Fibroblast of skin of abdomen (primary cell): ENCODE measurements at regions not wholly inside any gene's neighbourhood (a gene's known extent, or its start where the extent isn't known, plus 50 kb on each side); places are given as distances from the start of the nearest gene placed in this dataset.

Experiments used
- DNase-seq: peaks from one replicate; pipeline ENCODE4 v3.0.0-alpha.2; 2013

- DNase-seq, result no peak
These were observed 171.8 kb upstream of the MVB12B start for GRCh38 chr9:126154869-126155268.

DNA sequence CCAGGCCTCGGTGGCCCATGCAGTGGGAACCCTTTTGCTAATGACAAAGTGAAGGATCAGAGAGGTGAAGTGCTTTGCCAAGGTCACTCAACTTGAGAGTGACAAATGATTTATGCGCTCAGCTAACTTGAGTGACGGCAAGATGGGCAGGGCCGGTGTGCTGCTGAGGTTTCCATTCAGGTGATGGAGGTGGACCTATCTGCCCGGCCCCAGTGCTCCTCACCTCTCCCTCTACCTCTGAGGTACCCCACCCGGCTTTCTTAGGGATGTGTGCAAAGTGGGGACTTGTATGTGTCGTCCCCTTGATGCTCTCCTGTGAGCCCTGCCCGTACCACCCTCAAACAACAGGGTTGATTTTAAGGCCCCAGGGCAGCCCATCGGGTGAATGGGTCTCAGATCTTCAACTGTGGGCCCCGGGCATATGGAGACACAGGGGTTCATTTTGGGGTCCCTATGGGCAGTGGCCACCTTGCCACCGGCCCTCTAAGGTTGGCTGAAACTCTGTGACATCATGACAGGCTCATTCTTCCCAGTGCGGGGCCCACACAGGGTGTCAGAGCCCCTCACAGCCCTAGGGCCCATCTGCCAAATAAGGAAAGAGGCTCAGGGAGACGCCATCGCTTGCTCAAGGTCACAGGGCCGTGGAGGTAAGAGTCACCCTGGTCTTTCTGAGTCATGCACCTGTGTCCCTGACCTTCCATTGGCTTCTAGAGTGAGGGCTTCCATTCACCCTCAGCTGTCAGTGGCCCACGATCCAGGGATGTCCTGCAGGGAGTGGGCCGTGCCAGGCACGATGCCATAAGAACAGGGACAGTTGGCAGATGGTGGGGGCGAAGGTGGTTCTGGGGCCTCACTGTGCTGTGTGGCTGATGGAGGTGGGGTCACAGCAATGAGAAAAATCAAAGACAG lies 170.6 kb upstream of the MVB12B start:
- DNase-seq, result no peak

DNA sequence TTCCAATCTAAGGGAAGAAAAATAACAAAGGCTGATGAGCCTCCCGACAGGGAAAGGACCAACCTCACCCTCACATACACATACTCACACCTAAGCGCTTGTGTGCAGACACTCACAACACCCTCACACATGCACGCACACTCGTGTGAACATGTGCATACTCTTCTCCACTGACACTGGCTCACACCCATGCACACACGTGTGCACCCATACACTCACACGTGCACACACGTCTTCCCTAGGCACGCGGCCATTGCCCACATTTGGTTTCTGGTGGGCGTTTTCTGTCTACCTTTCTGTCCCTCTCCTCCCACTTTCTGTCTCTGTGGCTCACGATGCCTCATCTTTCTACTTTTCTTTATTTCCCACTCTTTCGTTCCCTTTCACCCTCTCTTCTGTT lies 169.7 kb upstream of the MVB12B start:
- no peak for DNase-seq

GRCh38 chr9:126157423-126157822 lies 169.2 kb upstream of the MVB12B start:
- DNase-seq, result no peak

DNA sequence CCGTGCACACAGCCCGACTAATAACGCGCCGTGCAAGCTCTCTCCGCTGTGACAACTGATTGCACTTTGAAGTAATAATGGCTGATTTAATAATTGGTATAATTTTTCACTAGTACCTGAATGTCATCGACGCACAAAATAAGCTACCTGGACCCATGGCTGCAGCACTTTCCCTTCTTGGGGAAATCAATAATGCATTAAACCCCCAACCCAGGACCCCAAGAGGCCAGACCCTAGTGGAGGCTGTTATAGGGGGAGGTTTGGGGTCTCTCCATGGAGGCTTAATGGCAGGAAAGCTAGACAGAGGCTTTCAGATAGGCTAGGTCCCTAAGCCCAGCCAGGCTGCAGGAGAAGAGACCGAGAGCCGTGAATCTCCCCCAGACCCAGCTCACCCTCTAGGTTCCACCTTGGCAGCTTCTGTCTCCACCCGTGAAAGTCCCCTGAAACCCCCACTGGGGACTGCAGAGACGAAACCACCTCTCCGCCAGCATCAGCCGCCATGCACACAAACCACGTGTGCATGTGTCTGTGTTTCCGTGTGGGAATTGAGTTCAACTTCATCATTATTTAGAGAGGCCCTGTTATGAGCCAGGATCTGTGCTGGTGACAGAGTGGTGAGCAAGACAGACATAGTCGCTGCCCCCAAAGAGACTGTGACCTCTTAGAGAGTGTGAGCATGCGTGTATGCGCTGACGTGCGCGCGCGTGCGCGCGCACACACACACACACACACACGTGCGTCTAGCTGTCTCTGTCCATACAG lies 168.6 kb upstream of the MVB12B start:
- no peak for DNase-seq

DNA sequence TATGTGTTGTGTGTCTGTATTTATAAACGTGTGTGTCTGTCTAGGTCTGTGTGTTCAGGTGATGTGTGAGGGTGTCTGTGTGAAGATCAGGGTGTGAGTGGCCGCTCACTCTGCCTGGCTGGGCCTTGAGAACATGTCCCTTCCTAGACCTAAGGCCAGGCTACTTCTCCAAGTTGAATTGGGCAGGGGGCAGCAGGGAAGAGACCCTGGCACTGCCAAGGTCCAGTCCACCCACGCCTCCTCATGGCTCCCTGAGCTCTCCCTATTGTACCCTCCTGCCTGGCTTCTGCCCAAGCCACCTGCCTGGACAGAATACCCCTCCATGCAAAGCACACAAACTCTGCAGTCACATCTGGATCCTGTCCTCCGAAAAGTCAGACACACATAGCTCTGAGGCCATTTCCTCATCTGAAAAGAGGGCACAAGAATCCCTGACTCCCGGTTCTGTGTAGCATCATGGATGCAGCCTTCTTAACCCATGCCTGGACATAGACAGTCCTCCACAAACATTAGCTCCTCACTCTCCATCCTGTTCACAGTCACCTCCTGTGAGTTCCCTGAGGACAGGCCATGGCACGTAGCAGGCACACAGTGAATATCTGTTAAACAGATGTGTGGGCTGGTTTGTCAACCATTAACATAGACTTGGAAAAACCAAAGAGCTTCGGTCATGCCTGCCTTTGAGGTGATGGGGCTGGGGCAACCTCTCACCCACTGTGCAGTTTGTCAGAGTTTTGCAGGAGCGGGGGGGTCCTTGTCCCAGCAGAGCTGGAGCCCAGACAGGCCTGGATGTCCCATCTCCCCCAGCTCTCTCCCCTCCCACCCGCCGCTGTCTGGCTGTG lies 167.8 kb upstream of the MVB12B start:
- DNase-seq, result no peak

DNA sequence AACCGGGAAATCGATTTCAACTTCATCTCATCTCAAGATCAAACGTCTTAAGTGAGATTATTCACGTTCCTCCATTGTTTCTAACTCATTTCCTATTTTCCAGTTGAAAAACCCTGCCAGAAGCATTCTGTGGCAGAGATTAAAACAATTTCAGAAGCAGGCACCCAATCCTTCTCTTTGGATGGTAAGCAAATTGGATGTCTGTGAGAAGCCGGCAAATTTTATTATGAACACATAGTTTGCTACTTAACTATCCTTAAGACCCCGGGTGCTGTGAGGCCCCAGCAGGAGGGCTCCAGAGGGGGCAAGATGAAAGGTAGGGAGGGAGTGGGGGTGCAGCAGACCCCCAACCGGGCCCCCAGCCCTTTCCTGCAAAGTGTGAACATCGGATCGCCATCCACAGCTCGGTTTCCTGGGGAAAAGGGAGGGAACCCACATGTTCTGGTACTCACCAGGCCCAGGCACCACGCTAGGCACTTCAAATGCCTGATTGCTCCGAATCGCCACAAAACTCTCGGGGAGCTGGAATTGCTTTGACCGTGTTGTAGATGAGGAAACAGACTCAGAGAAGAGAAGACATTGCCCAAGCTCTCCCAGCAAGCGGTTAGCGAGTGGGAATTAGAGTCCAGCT lies 167.1 kb upstream of the MVB12B start:
- no peak for DNase-seq

DNA sequence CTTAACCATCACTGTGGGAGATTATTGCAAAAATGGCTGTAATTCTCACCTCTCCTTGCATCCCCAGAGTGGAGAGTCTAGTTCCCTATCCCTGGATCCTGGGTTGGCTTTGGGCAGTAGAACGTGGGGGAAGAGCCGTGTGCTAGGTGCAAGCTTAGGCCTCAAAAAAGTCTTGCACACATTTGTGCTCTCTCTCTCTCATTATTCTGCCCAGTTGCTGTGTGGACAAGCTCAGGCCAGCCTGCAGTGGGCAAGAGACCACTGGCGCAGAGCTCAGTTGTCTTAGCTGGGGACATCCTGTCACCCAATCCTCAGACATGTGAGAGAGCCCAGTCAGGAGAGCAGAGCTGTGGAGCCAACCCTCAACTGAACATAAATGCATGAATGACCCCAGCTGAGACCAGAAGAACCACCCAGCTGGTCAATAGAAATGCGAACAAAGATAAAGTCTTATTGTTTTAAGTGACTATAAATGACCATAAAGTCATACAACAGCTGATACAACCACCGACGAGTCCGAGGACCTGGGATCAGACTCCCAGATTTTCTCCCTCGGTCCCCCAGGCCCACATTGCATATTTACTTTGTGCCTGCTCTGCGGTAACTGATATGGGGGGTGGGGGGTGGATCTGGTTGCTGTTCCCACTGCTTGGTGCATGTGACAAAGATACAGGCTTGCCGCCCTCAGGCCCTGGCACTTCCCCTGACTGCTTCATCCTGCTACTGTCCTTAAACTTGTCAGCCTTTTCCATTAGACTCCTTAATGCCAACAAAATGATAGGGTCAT lies 166.4 kb upstream of the MVB12B start:
- DNase-seq, result no peak

DNA sequence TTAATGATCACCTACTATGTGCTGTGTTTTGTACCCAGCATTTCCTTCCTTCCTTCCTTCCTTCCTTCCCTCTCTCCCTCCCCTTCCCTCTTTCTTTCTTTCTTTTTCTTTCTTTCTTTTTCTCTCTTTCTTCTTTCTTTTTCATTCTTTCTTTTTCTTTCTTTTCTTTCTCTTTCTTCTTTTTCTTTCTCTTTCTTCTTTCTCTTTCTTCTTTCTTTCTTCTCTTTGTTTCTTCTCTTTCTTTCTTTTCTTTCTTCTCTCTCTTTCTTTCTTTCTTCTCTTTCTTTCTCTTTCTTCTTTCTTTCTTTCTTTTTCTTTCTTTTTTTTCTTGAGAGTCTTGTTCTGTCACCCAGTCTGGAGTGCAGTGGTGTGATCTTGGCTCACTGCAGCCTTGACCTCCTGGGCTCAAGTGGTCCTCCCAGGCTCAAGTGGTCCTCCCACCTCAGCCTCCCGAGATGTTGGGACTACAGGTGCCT lies 165.7 kb upstream of the MVB12B start:
- DNase-seq, result no peak

- no peak for DNase-seq
These were observed 163.8 kb upstream of the MVB12B start for GRCh38 chr9:126162611-126163381.

- DNase-seq, result no peak
These were observed 161.7 kb upstream of the MVB12B start for GRCh38 chr9:126164796-126165525.

- no peak for DNase-seq
These were observed 160.9 kb upstream of the MVB12B start for GRCh38 chr9:126165755-126166154.

GRCh38 chr9:126166291-126166690 lies 160.3 kb upstream of the MVB12B start:
- DNase-seq, result no peak

DNA sequence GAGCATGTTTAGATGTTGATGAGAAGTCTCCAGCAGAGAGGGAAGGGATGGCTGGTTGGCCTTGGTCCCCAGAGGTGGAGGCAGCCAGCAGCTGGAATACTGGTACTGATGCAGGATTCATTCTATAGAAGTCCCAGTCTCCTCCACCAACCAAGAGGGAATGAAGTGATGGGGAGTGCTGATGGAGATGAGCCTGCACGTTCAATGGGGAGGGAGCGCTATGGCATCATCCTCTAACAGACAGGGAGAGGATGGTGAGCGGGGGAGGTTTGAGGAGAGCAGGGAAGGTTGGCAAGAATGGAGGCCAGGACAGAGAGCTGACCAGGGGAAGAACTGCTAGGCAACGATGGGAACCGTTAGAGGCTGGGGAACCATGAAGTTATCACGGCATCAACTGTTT lies 159.8 kb upstream of the MVB12B start:
- no peak for DNase-seq

DNA sequence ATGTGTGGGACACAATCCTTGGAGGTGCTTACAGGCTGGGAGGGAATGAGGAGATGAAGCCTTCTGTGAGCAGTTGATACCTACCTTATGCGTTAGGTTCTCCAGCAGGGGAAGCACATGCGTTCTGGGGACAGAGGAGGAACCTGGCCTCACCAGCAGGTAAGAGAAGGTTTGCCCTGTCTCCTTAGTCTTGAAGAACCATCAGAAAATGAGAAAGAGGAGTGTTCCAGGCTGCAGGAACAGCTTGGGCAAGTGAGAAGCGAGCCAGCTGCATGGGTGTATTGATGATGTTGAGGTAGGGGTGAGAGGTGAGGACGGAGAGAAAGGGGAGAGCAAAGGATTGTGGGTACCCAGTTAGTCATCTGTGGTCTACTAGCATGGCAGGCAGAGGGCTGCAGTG lies 156.9 kb upstream of the MVB12B start:
- no peak for DNase-seq

DNA sequence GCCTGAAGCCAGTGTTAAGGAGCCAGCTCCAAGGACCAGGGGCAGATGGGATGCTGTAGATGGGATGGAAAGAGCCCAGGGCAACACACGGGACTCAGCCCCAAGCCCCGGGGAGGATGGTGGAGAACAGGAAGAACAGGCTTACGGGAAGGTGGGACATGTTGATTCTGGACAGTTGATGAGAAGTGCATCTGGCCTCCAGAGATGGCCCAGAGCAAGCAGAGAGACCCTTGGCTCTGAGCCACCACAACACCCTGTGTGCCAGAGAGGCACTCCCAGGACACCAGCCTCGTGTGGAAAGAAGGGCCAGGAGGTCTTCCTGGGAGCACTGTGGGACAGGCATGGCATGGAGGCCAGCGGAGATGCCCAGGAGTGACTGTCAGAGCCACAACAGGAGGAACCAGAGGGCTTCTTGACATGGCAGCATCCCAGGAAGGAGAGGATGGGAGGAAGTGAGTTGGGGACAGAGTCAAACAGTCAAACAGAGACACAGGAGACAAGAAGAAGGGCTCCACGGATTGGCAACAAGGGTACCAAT lies 156.3 kb upstream of the MVB12B start:
- DNase-seq, result no peak

DNA sequence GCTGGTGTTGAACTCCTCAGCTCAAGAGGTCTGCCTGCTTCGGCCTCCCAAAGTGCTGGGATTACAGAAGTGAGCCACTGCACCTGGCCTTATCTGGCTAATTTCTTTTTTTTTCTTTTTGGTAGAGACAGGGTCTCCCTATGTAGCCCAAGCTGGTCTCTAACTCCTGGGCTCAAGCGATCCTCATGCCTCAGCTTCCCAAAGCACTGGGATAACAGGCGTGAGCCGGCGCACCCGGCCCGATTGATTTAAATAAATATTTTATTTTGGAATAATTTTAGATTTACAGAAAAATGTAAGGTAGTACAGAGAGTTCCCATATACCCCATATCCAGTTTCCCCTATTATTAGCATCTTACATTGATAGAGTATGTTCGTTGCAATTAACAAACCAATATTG lies 155.0 kb upstream of the MVB12B start:
- DNase-seq, result no peak

- DNase-seq, result no peak
These were observed 153.2 kb upstream of the MVB12B start for GRCh38 chr9:126173401-126173800.

- no peak for DNase-seq
These were observed 152.7 kb upstream of the MVB12B start for GRCh38 chr9:126173929-126174328.

GRCh38 chr9:126183266-126183665 lies 143.4 kb upstream of the MVB12B start:
- DNase-seq, result no peak
